ENCODE measurements at regions not wholly inside any gene's neighbourhood (a gene's known extent, or its start where the extent isn't known, plus 50 kb on each side); places are given as distances from the start of the nearest gene placed in this dataset.
A peak's percentile ranks its signal among the peaks of the same experiment; 100 is the strongest.

DNA sequence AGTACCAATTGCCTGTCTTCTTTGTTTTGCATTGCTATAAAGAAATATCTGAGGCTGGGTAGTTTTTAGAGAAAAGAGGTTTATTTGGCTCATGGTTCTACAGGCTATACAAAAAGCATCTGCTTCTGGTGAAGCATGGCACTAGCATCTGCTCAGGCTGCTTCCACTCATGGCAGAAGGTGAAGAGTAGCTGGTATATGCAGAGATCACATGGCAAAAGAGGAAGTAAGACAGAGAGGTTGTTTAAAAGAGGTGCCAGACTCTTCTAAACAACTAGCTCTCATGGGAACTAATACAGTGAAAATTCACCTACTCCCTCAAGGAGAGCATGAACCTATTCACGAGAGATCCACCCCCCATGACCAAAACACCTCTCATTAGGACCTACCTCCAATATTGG is 56.7 kb upstream of the GUCA2B start:
- Histone ChIP-seq H3K9me3 (no peaks in the 10 kb centered on the region), H3K4me3 (no peak overlapping the region), H3K27ac (no peak overlapping the region), H3K36me3 (no peaks in the 10 kb centered on the region), H3K27me3 (no peaks in the 10 kb centered on the region), H3K4me1 (no peaks in the 10 kb centered on the region)
- TF ChIP-seq POLR2A (IDR thresholded peaks at IDR 0.05) = no peak
- no peak for TF ChIP-seq POLR2AphosphoS5 (IDR thresholded peaks at IDR 0.05)
- TF ChIP-seq, protein P1, sequence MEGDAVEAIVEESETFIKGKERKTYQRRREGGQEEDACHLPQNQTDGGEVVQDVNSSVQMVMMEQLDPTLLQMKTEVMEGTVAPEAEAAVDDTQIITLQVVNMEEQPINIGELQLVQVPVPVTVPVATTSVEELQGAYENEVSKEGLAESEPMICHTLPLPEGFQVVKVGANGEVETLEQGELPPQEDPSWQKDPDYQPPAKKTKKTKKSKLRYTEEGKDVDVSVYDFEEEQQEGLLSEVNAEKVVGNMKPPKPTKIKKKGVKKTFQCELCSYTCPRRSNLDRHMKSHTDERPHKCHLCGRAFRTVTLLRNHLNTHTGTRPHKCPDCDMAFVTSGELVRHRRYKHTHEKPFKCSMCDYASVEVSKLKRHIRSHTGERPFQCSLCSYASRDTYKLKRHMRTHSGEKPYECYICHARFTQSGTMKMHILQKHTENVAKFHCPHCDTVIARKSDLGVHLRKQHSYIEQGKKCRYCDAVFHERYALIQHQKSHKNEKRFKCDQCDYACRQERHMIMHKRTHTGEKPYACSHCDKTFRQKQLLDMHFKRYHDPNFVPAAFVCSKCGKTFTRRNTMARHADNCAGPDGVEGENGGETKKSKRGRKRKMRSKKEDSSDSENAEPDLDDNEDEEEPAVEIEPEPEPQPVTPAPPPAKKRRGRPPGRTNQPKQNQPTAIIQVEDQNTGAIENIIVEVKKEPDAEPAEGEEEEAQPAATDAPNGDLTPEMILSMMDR (IDR thresholded peaks at IDR 0.05) = no peak
- intact Hi-C loops (cut with DNase I; ENCODE audit: low total_unique reads) = no loop called here
- no peak for DNase-seq (ENCODE audit: low spot score in 2 of 2)

DNA sequence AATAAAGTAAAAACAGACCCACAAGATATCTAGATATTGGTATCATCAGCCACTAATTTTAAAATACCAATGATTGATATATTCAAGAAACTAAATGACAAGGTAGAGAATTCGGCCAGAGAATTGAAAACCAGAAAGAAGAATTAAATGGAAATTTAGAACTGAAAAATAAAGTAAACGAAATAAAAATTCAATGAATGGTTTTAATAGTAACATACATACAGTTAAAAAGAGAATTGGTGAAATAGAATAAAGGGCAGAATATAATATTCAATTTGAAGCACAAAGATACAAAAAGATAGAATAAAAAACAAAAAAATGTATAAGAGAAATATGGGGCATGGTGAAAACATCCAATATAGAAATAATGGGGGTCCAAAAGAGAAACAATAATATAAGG is 64.0 kb upstream of the GUCA2B start:
- Histone ChIP-seq H3K27me3 (no peaks in the 10 kb centered on the region), H3K27ac (no peak overlapping the region), H3K36me3 (no peaks in the 10 kb centered on the region), H3K9me3 (peaks cover 0 to 10% of the 10 kb centered on the region in 2 donors), H3K4me1 (no peaks in the 10 kb centered on the region), H3K4me3 (no peak overlapping the region)
- intact Hi-C loops (cut with DNase I; ENCODE audit: low total_unique reads) = no loop called here
- TF ChIP-seq POLR2AphosphoS5 (IDR thresholded peaks at IDR 0.05) = no peak
- TF ChIP-seq POLR2A (IDR thresholded peaks at IDR 0.05) = no peak
- TF ChIP-seq, protein P1 (IDR thresholded peaks at IDR 0.05) = no peak
- DNase-seq (ENCODE audit: low spot score in 2 of 2) = no peak

DNA sequence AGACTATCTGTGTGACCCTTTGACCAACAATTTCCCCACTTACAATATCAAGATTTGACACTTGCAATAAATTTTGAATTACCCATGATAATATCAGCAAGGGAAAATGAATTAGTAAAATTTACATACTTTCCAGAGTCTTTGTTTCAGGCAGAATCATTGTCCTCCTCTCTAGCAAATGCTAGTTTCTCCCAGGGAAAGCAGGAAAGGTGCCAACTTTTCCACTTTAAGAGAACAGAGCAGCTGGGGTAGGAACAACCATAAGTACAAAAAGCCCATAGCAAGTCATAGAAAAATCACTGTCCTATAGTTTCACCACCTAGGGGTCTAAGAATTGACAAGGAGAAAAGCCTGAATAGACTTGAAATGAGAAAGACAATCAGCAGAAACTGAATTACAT is 67.1 kb upstream of the GUCA2B start:
- TF ChIP-seq, protein P1 (IDR thresholded peaks at IDR 0.05) = no peak
- TF ChIP-seq POLR2AphosphoS5 (IDR thresholded peaks at IDR 0.05) = no peak
- no peak for TF ChIP-seq POLR2A (IDR thresholded peaks at IDR 0.05)
- Histone ChIP-seq H3K27ac (no peak overlapping the region), H3K9me3 (peaks cover 0 to 10% of the 10 kb centered on the region in 2 donors), H3K4me3 (no peak overlapping the region), H3K36me3 (no peaks in the 10 kb centered on the region), H3K27me3 (no peaks in the 10 kb centered on the region), H3K4me1 (no peaks in the 10 kb centered on the region)
- no peak for DNase-seq (ENCODE audit: low spot score in 2 of 2)
- intact Hi-C loops (cut with DNase I; ENCODE audit: low total_unique reads) = no loop called here

DNA sequence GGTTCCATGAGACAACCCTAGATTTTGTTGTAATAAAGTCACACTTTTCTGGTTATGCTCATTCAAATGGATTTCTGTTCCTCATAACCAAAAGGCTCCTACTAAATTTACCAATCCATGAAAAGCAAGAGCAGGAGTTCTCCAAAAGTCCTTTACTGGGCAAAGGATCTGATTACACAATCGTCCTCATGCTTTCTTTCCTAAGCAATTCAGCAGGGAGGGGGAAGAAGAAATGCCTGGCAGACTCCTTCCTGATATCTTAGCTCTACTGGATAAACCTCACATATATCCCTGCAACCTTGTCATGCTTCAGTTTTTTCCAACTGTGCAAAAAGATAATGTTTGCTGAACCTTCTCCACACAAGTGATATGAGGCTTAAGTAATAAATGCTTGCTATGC is 67.6 kb upstream of the GUCA2B start:
- no peak overlapping the region for H3K4me3 ChIP-seq
- intact Hi-C loops (cut with DNase I; ENCODE audit: low total_unique reads) = no loop called here
- no peak for DNase-seq (ENCODE audit: low spot score in 2 of 2)

DNA sequence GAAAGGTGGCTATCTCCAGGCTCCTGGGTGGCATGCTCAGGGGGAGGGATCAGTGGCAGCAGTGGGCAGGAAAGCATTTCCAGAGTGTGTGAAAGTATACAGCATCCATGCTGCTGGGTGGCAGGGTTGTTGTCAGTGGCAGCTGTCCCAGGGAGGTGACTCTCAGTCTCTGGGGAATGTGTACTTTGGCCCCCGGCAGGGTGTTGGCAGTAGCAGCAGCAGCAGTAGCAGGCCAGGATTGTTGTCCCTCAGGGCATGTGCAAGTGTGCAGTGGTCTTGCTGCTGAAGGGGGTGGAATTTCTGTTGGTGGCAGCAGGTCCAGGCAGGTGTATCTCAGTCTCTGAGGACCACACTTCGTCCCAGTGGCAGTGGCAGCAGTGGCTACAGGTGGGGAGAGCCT is 71.7 kb upstream of the GUCA2B start:
- H3K4me1 ChIP-seq = no peaks in the 10 kb centered on the region
- peak; percentile 20 to 70 for DNase-seq (ENCODE audit: low spot score in 2 of 2)
- no peak overlapping the region for H3K27ac ChIP-seq
- H3K36me3 ChIP-seq = no peaks in the 10 kb centered on the region
- H3K4me3 ChIP-seq = no peak overlapping the region
- TF ChIP-seq POLR2AphosphoS5 (IDR thresholded peaks at IDR 0.05) (no peak), POLR2A (IDR thresholded peaks at IDR 0.05) (no peak)
- TF ChIP-seq, protein P1 (IDR thresholded peaks at IDR 0.05) = no peak
- no peaks in the 10 kb centered on the region for H3K27me3 ChIP-seq
- intact Hi-C loops (cut with DNase I; ENCODE audit: low total_unique reads) = no loop called here
- peaks cover 0 to 8% of the 10 kb centered on the region in 2 donors for H3K9me3 ChIP-seq

More for the DNA sequence above, 67.6 kb upstream of the GUCA2B start:
- H3K4me1 ChIP-seq = no peaks in the 10 kb centered on the region
- H3K9me3 ChIP-seq = peaks cover 0 to 10% of the 10 kb centered on the region in 2 donors
- H3K27me3 ChIP-seq = no peaks in the 10 kb centered on the region
- TF ChIP-seq, protein P1 (IDR thresholded peaks at IDR 0.05) = no peak
- no peak for TF ChIP-seq POLR2A (IDR thresholded peaks at IDR 0.05)
- TF ChIP-seq POLR2AphosphoS5 (IDR thresholded peaks at IDR 0.05) = no peak
- no peaks in the 10 kb centered on the region for H3K36me3 ChIP-seq
- H3K27ac ChIP-seq = no peak overlapping the region
